Nephron progenitor cell (in vitro differentiated cells): ENCODE measurements at regions not wholly inside any gene's neighbourhood (a gene's known extent, or its start where the extent isn't known, plus 50 kb on each side); places are given as distances from the start of the nearest gene placed in this dataset.

Experiments used
- DNase-seq: peaks from one replicate; pipeline ENCODE4 v3.0.0; 2021
- H3K27ac Mint-ChIP-seq: 2 replicates; pipeline ENCODE4 v1.8.0; 2021; ENCODE audit warnings: mild to moderate bottlenecking, moderate library complexity, mixed read lengths
- H3K27me3 Mint-ChIP-seq: 2 replicates; pipeline ENCODE4 v1.8.0; 2021; ENCODE audit warnings: mild to moderate bottlenecking, low read depth, mixed read lengths; ENCODE audit not compliant: poor library complexity
- H3K36me3 Mint-ChIP-seq: 2 replicates; pipeline ENCODE4 v1.8.0; 2021; ENCODE audit warnings: low read depth, mixed read lengths
- H3K4me1 Mint-ChIP-seq: 2 replicates; pipeline ENCODE4 v1.8.0; 2021; ENCODE audit warnings: mixed read lengths
- H3K4me3 Mint-ChIP-seq: 2 replicates; pipeline ENCODE4 v1.8.0; 2021; ENCODE audit warnings: mild to moderate bottlenecking, moderate library complexity, mixed read lengths
- H3K9me3 Mint-ChIP-seq: 2 replicates; pipeline ENCODE4 v1.8.0; 2021; ENCODE audit warnings: mild to moderate bottlenecking, moderate library complexity, mixed read lengths
- CTCF ChIP-seq: fragments of 200-600 bp; sonication (generic); IDR thresholded peaks from 2 replicates; pipeline ENCODE4 v1.5.0; 2021; ENCODE audit warnings: antibody characterized with exemption

GRCh38 chr13:40192858-40193257 is 473.6 kb downstream of the FOXO1 start:
- H3K36me3 Mint-ChIP-seq = no peaks in the 10 kb centered on the region
- H3K27ac Mint-ChIP-seq = no peak overlapping the region
- TF ChIP-seq CTCF = no peak
- no peak for DNase-seq
- H3K4me1 Mint-ChIP-seq = peaks cover 37% of the 10 kb centered on the region
- H3K9me3 Mint-ChIP-seq = no peaks in the 10 kb centered on the region
- H3K27me3 Mint-ChIP-seq = peaks cover 6% of the 10 kb centered on the region
- no peak overlapping the region for H3K4me3 Mint-ChIP-seq

- no peak for DNase-seq
- Mint-ChIP-seq H3K27me3 (peaks cover 6% of the 10 kb centered on the region), H3K9me3 (no peaks in the 10 kb centered on the region), H3K4me3 (no peak overlapping the region), H3K27ac (no peak overlapping the region), H3K36me3 (no peaks in the 10 kb centered on the region), H3K4me1 (peaks cover 30% of the 10 kb centered on the region)
- no peak for TF ChIP-seq CTCF
Observed at GRCh38 chr13:40193286-40194223, 472.9 kb downstream of the FOXO1 start.

- no peak for TF ChIP-seq CTCF
- Mint-ChIP-seq H3K4me1 (peaks cover 28% of the 10 kb centered on the region), H3K4me3 (no peak overlapping the region), H3K27ac (peak overlapping the region; percentile 29), H3K27me3 (peaks cover 6% of the 10 kb centered on the region), H3K9me3 (no peaks in the 10 kb centered on the region), H3K36me3 (no peaks in the 10 kb centered on the region)
- no peak for DNase-seq
Observed at GRCh38 chr13:40194224-40194806, 472.1 kb downstream of the FOXO1 start.

- H3K9me3 Mint-ChIP-seq = no peaks in the 10 kb centered on the region
- no peak for DNase-seq
- H3K27me3 Mint-ChIP-seq = peaks cover 2% of the 10 kb centered on the region
- no peaks in the 10 kb centered on the region for H3K36me3 Mint-ChIP-seq
- H3K4me3 Mint-ChIP-seq = no peak overlapping the region
- H3K27ac Mint-ChIP-seq = no peak overlapping the region
- peaks cover 5% of the 10 kb centered on the region for H3K4me1 Mint-ChIP-seq
- TF ChIP-seq CTCF = no peak
Observed at GRCh38 chr13:40197049-40197448, 469.4 kb downstream of the FOXO1 start.

GRCh38 chr13:40197936-40198595 is 468.4 kb downstream of the FOXO1 start:
- Mint-ChIP-seq H3K9me3 (no peaks in the 10 kb centered on the region), H3K27ac (no peak overlapping the region), H3K36me3 (no peaks in the 10 kb centered on the region), H3K4me3 (no peak overlapping the region), H3K4me1 (peaks cover 5% of the 10 kb centered on the region), H3K27me3 (peaks cover 2% of the 10 kb centered on the region)
- no peak for DNase-seq
- TF ChIP-seq CTCF = no peak
